Lower leg skin (tissue), 3 donors: ENCODE measurements at regions not wholly inside any gene's neighbourhood (a gene's known extent, or its start where the extent isn't known, plus 50 kb on each side); places are given as distances from the start of the nearest gene placed in this dataset.
"Not testable (repeated sequence)": the region's sequence is repeated elsewhere in the genome, so short reads cannot be mapped to it uniquely, and the experiment has no call there.

ENCODE experiments used
- POLR2A ChIP-seq, 2 donors: fragments of 450-650 bp; IDR thresholded peaks; one replicate each; pipeline ENCODE4 v1.6.1; 2016 to 2017; ENCODE audit warnings: antibody characterized with exemption in 2 of 2, mild to moderate bottlenecking in 1 of 2, moderate library complexity in 1 of 2
- TF ChIP-seq, protein P1 (sequence below), 3 donors: fragments of 450-650 bp; IDR thresholded peaks; one replicate each; pipeline ENCODE4 v1.5.1; 2016; ENCODE audit warnings: antibody characterized with exemption in 3 of 3, mild to moderate bottlenecking in 3 of 3, moderate library complexity in 2 of 3

DNA sequence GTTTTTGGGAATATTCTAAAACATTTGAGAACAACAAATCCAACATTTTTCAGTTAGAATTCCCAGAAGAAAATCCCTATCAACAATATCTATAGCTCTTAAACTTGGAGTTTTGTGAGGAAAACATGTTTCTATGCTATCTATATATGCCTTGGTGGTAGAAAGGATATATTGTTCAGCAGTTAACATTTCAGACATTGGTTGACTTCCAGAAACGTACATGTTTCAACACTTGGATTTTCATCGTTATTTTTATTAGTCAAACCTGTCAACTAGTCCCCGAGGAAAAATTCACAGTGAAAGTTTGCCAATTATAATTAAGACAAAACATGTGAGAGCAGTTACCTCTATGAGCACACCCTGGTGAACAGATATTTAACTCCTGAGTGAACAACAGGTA, 541.8 kb upstream of the CHD1 start:
- TF ChIP-seq, protein P1, sequence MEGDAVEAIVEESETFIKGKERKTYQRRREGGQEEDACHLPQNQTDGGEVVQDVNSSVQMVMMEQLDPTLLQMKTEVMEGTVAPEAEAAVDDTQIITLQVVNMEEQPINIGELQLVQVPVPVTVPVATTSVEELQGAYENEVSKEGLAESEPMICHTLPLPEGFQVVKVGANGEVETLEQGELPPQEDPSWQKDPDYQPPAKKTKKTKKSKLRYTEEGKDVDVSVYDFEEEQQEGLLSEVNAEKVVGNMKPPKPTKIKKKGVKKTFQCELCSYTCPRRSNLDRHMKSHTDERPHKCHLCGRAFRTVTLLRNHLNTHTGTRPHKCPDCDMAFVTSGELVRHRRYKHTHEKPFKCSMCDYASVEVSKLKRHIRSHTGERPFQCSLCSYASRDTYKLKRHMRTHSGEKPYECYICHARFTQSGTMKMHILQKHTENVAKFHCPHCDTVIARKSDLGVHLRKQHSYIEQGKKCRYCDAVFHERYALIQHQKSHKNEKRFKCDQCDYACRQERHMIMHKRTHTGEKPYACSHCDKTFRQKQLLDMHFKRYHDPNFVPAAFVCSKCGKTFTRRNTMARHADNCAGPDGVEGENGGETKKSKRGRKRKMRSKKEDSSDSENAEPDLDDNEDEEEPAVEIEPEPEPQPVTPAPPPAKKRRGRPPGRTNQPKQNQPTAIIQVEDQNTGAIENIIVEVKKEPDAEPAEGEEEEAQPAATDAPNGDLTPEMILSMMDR (IDR thresholded peaks at IDR 0.05) = not testable (repeated sequence)
- TF ChIP-seq POLR2A (IDR thresholded peaks at IDR 0.05) = not testable (repeated sequence)
